Naive B cell (primary cell): ENCODE measurements at regions not wholly inside any gene's neighbourhood (a gene's known extent, or its start where the extent isn't known, plus 50 kb on each side); places are given as distances from the start of the nearest gene placed in this dataset.
A peak's percentile ranks its signal among the peaks of the same experiment; 100 is the strongest.
"Not testable (repeated sequence)": the region's sequence is repeated elsewhere in the genome, so short reads cannot be mapped to it uniquely, and the experiment has no call there.

Source experiments
- ATAC-seq, 2 donors: fragments of 150-1000 bp; cut with Tn5 transposase; 2 replicates each; pipeline ENCODE4 v1.10.0; 2021; ENCODE audit warnings: low read depth in 2 of 2, mild to moderate bottlenecking in 2 of 2, moderate library complexity in 2 of 2
- DNase-seq: peaks from one replicate; pipeline ENCODE4 v3.0.0; 2022
- H3K27ac Mint-ChIP-seq, 6 donors: one replicate each; pipeline ENCODE4 v1.8.0; 2020 to 2022; ENCODE audit warnings: mild to moderate bottlenecking in 6 of 6, mixed read lengths in 6 of 6, moderate library complexity in 5 of 6, inconsistent platforms in 2 of 6
- H3K27me3 Mint-ChIP-seq, 3 donors: one replicate each; pipeline ENCODE4 v1.8.0; 2021 to 2022; ENCODE audit warnings: mixed read lengths in 3 of 3, mild to moderate bottlenecking in 1 of 3
- H3K36me3 Mint-ChIP-seq, 2 donors: one replicate each; pipeline ENCODE4 v1.8.0; 2020 to 2022; ENCODE audit warnings: mixed read lengths in 2 of 2, inconsistent platforms in 1 of 2, mild to moderate bottlenecking in 1 of 2
- H3K4me1 Mint-ChIP-seq, 3 donors: one replicate each; pipeline ENCODE4 v1.8.0; 2020 to 2022; ENCODE audit warnings: mixed read lengths in 3 of 3, inconsistent platforms in 1 of 3, mild to moderate bottlenecking in 1 of 3, moderate library complexity in 1 of 3
- H3K4me3 Mint-ChIP-seq, 8 donors: one replicate each; pipeline ENCODE4 v1.8.0; 2020 to 2022; ENCODE audit warnings: mild to moderate bottlenecking in 8 of 8, mixed read lengths in 8 of 8, moderate library complexity in 8 of 8, inconsistent platforms in 2 of 8
- H3K9me3 Mint-ChIP-seq, 7 donors: one replicate each; pipeline ENCODE4 v1.8.0; 2020 to 2022; ENCODE audit warnings: mixed read lengths in 7 of 7, mild to moderate bottlenecking in 5 of 7, inconsistent platforms in 2 of 7, moderate library complexity in 1 of 7

DNA sequence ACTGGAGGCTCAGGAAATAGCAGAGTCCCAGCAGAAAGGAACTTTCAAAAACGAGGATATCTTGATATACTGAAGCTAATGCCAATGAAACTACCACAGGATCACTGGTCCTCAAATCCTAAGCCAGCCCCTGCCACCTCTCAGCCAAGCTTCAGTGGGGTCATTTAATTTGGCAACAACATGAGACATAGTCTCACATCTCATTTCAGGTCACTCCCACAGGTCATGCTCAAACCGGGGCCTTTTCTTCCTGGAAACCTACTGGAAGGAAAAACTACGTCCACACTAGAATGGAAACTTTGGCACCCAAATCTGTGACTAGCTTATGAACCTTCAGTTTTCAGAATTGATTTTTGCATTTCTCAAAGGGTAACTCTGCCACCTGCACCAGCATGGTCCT lies 61.9 kb upstream of the CYP2D6 start:
- Mint-ChIP-seq H3K36me3 (peaks cover 0 to 6% of the 10 kb centered on the region in 2 donors), H3K4me3 (no peak overlapping the region), H3K27me3 (no peaks in the 10 kb centered on the region), H3K4me1 (peaks cover 37 to 60% (median 55%) of the 10 kb centered on the region in 3 donors), H3K9me3 (no peaks in the 10 kb centered on the region), H3K27ac (peak overlapping the region in 2 of 6 donors; percentile 24 to 76)
- ATAC-seq (no peak), DNase-seq (no peak)

DNA sequence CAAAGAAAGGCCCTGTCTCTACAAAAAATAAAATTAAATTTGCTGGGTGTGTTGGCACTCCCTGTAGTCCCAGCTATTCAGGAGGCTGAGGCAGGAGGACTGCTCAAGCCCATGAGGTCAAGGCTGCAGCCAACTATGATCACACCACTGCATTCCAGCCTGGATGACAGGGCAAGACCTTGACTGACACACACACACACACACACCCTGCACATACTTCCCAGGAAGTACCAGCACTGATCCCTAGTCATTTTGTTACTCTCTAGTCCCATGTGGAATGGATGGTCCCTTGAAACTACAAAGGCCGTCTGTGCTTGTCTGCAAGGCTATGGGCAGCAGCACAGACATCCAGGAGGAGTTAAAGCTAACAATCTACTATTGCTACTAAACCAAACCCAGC lies 59.7 kb upstream of the CYP2D6 start:
- peaks cover 0 to 6% of the 10 kb centered on the region in 2 donors for H3K36me3 Mint-ChIP-seq
- H3K9me3 Mint-ChIP-seq = no peaks in the 10 kb centered on the region
- peaks cover 36 to 61% (median 56%) of the 10 kb centered on the region in 3 donors for H3K4me1 Mint-ChIP-seq
- ATAC-seq (no peak), DNase-seq (no peak)
- H3K4me3 Mint-ChIP-seq = no peak overlapping the region
- H3K27ac Mint-ChIP-seq = peak overlapping the region in 2 of 6 donors; percentile 56 to 65
- no peaks in the 10 kb centered on the region for H3K27me3 Mint-ChIP-seq

DNA sequence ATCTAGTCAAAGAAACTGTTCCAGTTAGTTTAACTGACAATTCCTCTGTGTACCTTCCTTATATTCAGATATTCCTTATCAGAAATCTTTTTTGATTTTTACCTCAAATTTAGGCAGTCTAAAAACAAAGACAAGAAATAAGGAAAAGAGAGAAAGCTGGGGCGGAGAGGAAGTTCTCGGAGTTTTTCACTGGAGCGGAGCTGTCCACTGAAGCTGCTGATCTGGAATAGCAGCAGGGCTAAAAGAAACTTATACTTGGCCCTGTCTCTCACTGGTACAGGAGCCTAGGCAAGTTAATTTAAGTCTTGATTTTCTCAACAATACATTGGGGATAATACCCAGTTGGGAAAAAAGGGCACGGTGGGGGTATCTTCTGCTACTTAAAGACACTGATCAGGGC lies 59.2 kb upstream of the CYP2D6 start:
- H3K27me3 Mint-ChIP-seq = no peaks in the 10 kb centered on the region
- no peak for DNase-seq
- no peaks in the 10 kb centered on the region for H3K9me3 Mint-ChIP-seq
- peak overlapping the region in 2 of 6 donors; percentile 28 to 56 for H3K27ac Mint-ChIP-seq
- no peak overlapping the region for H3K4me3 Mint-ChIP-seq
- peaks cover 35 to 63% (median 57%) of the 10 kb centered on the region in 3 donors for H3K4me1 Mint-ChIP-seq
- peaks cover 0 to 6% of the 10 kb centered on the region in 2 donors for H3K36me3 Mint-ChIP-seq
- ATAC-seq = no peak

DNA sequence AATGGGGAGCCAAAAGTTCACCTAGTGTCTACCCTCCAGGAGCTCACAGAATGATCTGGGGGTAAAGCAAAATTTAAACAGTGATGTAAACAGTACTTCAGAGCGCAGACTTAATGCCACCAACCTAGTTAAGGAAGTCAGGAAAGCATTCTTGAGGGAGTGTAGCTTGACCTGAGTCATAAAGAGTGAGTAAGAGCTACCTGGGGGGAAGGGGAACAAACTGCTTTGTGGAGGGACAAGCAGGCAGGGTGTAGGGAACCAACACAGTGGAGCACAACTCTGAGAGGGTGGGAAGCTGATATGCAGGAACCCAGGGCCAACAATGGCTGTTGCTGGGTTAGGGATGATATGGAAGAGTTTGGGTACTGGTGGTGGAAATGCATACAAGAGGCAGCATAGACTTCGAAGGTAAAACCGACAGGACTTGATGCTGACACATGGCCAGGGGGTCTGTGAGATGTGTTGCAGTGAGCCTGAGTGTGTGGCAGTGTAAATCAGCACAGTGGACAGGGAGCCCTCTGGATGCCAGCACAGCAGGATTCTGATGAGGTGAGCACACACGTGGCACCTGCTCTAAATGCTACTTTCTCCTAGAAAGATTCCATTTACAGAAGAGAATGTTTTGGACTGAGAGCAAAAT lies 58.3 kb upstream of the CYP2D6 start:
- Mint-ChIP-seq H3K4me3 (no peak overlapping the region), H3K4me1 (peaks cover 32 to 55% (median 53%) of the 10 kb centered on the region in 3 donors)
- no peak for ATAC-seq

DNA sequence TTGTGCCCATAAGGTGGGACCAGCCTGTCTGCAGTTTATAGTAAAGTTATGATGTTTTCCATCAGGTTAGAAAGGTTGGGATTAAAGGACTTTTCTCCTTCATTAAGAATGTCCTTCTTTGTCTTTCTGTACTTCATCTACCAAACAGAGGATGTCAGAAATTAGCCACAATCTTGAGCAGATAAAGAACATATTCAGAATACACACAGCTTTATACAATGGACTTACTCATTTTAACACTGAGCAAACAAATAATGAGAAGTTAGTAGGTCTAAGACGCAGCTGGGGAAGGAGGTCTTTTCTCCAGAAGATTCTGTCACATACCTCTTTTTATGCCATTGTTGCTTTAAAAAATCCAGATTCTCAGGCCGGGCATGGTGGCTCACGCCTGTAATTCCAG lies 57.0 kb upstream of the CYP2D6 start:
- Mint-ChIP-seq H3K9me3 (no peaks in the 10 kb centered on the region), H3K36me3 (peaks cover 0 to 6% of the 10 kb centered on the region in 2 donors), H3K27me3 (no peaks in the 10 kb centered on the region), H3K27ac (peak overlapping the region in 2 of 6 donors; percentile 24 to 76), H3K4me1 (peaks cover 28 to 56% (median 53%) of the 10 kb centered on the region in 3 donors), H3K4me3 (no peak overlapping the region)
- DNase-seq (no peak), ATAC-seq (no peak)

More for the DNA sequence above, 58.3 kb upstream of the CYP2D6 start:
- no peaks in the 10 kb centered on the region for H3K9me3 Mint-ChIP-seq
- peaks cover 0 to 6% of the 10 kb centered on the region in 2 donors for H3K36me3 Mint-ChIP-seq
- peak overlapping the region in 2 of 6 donors; percentile 11 to 76 for H3K27ac Mint-ChIP-seq
- DNase-seq = no peak
- H3K27me3 Mint-ChIP-seq = no peaks in the 10 kb centered on the region

DNA sequence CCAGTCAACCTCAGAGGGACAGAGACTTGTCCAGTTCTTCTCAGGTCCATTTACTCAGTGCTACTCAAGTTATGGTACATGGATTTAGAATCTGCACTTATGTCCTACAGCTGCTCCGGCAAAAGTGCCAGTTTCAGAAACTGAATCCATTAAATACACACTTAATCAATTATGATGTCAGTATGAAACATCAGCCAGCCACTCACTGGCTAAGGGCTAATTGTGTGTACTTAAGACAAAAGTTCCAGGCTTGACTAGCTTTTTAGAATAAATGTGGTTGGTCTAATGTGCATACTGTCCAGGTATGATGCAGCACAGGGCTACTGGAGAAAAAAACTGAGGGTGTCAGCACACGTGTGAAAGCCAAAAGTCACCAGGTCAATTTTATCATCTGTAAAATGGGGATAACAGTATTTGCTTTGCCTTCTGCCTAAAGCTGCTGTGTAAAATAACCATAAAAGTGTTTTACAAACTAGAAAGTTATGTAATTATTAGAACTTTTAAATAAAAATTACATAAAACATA lies 55.4 kb upstream of the CYP2D6 start:
- Mint-ChIP-seq H3K4me1 (peaks cover 28 to 51% (median 46%) of the 10 kb centered on the region in 3 donors), H3K27me3 (no peaks in the 10 kb centered on the region), H3K9me3 (no peaks in the 10 kb centered on the region), H3K4me3 (no peak overlapping the region), H3K36me3 (peaks cover 0 to 6% of the 10 kb centered on the region in 2 donors), H3K27ac (peak overlapping the region in 1 of 6 donors; percentile 28)
- ATAC-seq (no peak), DNase-seq (no peak)

DNA sequence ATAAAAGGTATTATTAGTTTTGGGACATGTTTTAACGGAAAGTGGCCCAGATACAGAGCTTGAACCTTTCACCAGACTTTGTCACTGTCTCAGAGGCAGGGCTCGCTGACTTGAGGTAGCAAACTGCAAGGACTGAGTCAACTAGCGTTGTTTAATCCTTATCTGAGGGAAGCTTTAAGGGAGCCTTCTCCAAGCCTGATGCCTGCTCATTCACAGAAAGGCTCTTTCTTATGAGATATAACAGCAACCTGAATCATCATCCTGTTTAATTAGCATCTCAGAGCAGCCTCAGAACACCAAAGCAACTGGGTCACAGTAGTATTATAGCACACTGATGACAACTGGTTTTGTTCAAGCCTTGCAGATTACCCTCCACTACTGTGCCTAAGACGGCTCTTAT lies 54.2 kb upstream of the CYP2D6 start:
- ATAC-seq (no peak), DNase-seq (no peak)
- H3K4me1 Mint-ChIP-seq = peaks cover 24 to 48% (median 43%) of the 10 kb centered on the region in 3 donors
- H3K4me3 Mint-ChIP-seq = no peak overlapping the region
- H3K27me3 Mint-ChIP-seq = no peaks in the 10 kb centered on the region
- no peaks in the 10 kb centered on the region for H3K9me3 Mint-ChIP-seq
- peak overlapping the region in 1 of 6 donors; percentile 91 for H3K27ac Mint-ChIP-seq
- peaks cover 0 to 6% of the 10 kb centered on the region in 2 donors for H3K36me3 Mint-ChIP-seq

DNA sequence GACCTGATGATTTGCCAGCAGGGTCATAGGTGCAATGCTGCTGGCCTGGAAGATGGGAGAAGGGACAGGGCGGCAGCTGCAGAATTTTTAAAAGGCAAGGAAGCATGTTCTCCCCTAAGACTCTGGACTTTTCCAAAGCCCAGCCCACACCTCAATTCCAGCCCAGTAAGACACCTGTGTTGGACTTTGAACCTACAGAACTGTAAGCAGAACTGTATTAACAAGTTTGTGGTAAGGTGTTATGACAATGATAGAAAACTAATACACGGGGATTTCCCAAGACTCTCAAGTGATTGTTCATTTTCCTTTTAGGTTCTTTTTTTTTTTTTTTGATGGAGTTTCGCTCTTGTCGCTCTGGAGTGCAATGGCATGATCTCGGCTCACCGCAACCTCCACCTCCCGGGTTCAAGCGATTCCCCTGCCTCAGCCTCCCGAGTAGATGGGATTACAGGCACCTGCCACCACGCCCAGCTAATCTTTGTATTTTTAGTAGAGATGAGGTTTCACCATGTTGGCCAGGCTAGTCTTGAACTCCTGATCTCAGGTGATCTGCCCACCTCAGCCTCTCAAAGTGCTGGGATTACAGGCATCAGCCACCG lies 53.0 kb upstream of the CYP2D6 start:
- DNase-seq = not testable (repeated sequence)
- peaks cover 19 to 42% (median 37%) of the 10 kb centered on the region in 3 donors for H3K4me1 Mint-ChIP-seq

DNA sequence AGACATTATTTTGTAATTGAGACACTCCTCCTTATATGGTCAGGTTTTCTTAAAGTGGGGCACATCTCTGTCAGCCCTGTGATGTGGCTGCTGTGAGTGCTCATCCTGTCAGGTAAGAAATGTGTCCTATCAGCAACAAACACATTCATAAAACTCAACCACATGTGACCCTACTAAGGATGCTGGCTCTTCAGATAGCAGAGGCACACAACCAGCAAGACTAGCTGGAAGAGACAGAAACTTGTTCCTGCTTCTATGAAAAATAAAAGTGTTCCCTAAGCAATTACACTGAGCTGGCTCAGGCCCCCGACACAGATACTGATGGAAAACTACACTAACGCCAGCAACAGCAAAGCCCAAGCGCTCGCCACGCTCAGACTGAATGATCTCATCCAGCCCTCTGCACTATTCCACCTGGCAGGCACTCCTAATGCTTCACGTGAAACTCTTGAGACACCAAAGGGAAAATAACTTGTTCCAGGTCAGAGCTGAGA lies 49.8 kb upstream of the CYP2D6 start:
- DNase-seq (no peak), ATAC-seq (no peak)
- peaks cover 11 to 40% (median 23%) of the 10 kb centered on the region in 3 donors for H3K4me1 Mint-ChIP-seq
- H3K27me3 Mint-ChIP-seq = no peaks in the 10 kb centered on the region
- peaks cover 13 to 21% of the 10 kb centered on the region in 2 donors for H3K36me3 Mint-ChIP-seq
- no peak overlapping the region for H3K4me3 Mint-ChIP-seq
- H3K9me3 Mint-ChIP-seq = no peaks in the 10 kb centered on the region
- H3K27ac Mint-ChIP-seq = peak overlapping the region in 3 of 6 donors; percentile 10 to 30 (median 14)

More for the DNA sequence above, 53.0 kb upstream of the CYP2D6 start:
- not testable (repeated sequence) for H3K9me3 Mint-ChIP-seq, H3K4me3 Mint-ChIP-seq, ATAC-seq, H3K27me3 Mint-ChIP-seq, H3K36me3 Mint-ChIP-seq
- peak overlapping the region in 1 of 6 donors; percentile 59 for H3K27ac Mint-ChIP-seq
